HEK293 (cell line): ENCODE measurements at regions not wholly inside any gene's neighbourhood (a gene's known extent, or its start where the extent isn't known, plus 50 kb on each side); places are given as distances from the start of the nearest gene placed in this dataset.

Experiments used
- CTCF ChIA-PET: fragments of 350-600 bp; formaldehyde crosslinking; extraction: SDS; loops from one replicate; lab custom pipeline; 2021; ENCODE audit warnings: antibody characterized with exemption; lab: Yijun Ruan, JAX
- POLR2A ChIA-PET: fragments of 300-600 bp; formaldehyde crosslinking; extraction: SDS; loops from one replicate; lab custom pipeline; 2020; ENCODE audit warnings: antibody characterized with exemption, inconsistent platforms; lab: Yijun Ruan, JAX
- H3K27ac ChIP-seq: fragments of 200-500 bp; sonication (Bioruptor generic); 2 replicates; pipeline ENCODE4 v1.5.1; 2014; ENCODE audit warnings: low read depth, low read length, control low read depth, inconsistent platforms; ENCODE audit errors: extremely low read depth
- H3K36me3 ChIP-seq, 2 experiments: fragments of 200-500 bp in 1 of 2; sonication (Bioruptor generic) in 1 of 2; 1 replicate in 1 of 2; 2 replicates in 1 of 2; pipeline ENCODE4 v1.5.1; 2014 to 2017; ENCODE audit warnings: inconsistent platforms in 2 of 2, low read length in 2 of 2; ENCODE audit not compliant: control insufficient read depth in 2 of 2, insufficient read depth in 1 of 2
- H3K4me1 ChIP-seq: fragments of 200-500 bp; sonication (Bioruptor generic); 2 replicates; pipeline ENCODE4 v1.5.1; 2014; ENCODE audit warnings: mild to moderate bottlenecking, low read length, inconsistent platforms; ENCODE audit not compliant: control insufficient read depth, insufficient read depth
- H3K4me3 ChIP-seq: 2 replicates; pipeline ENCODE4 v1.5.1; 2011; ENCODE audit warnings: low read depth, mild to moderate bottlenecking, control low read depth, low read length, moderate library complexity
- H3K9me3 ChIP-seq: fragments of 200-500 bp; sonication (Bioruptor generic); 2 replicates; pipeline ENCODE4 v1.5.1; 2014; ENCODE audit warnings: low read depth, low read length, inconsistent platforms; ENCODE audit not compliant: control insufficient read depth, insufficient read depth
- SCRT2 ChIP-seq: fragments of 450-650 bp; formaldehyde crosslinking; IDR thresholded peaks from 2 replicates; pipeline ENCODE4 v1.5.1; 2016; ENCODE audit warnings: missing biosample characterization, missing genetic modification characterization
- ZFP37 ChIP-seq: fragments of 450-650 bp; formaldehyde crosslinking; IDR thresholded peaks from 2 replicates; pipeline ENCODE4 v1.5.1; 2016; ENCODE audit warnings: missing biosample characterization, missing genetic modification characterization
- ZNF146 ChIP-seq: fragments of 450-650 bp; formaldehyde crosslinking; IDR thresholded peaks from 2 replicates; pipeline ENCODE4 v1.5.1; 2016; ENCODE audit warnings: missing biosample characterization, missing genetic modification characterization
- ZNF174 ChIP-seq: fragments of 450-650 bp; formaldehyde crosslinking; IDR thresholded peaks from 2 replicates; pipeline ENCODE4 v1.5.0; 2017; ENCODE audit warnings: missing biosample characterization, mild to moderate bottlenecking, missing genetic modification characterization
- ZNF202 ChIP-seq: fragments of 450-650 bp; formaldehyde crosslinking; IDR thresholded peaks from 2 replicates; pipeline ENCODE4 v1.5.1; 2016; ENCODE audit warnings: missing biosample characterization, missing genetic modification characterization, borderline replicate concordance
- ZNF394 ChIP-seq: fragments of 450-650 bp; formaldehyde crosslinking; IDR thresholded peaks from 2 replicates; pipeline ENCODE4 v1.5.1; 2016; ENCODE audit warnings: missing biosample characterization, missing genetic modification characterization, mild to moderate bottlenecking, moderate library complexity, borderline replicate concordance
- ZNF426 ChIP-seq: fragments of 450-650 bp; formaldehyde crosslinking; IDR thresholded peaks from 2 replicates; pipeline ENCODE4 v1.5.1; 2017; ENCODE audit warnings: missing biosample characterization, missing genetic modification characterization, mild to moderate bottlenecking, inconsistent platforms, moderate library complexity
- ZNF529 ChIP-seq: fragments of 450-650 bp; formaldehyde crosslinking; IDR thresholded peaks from 2 replicates; pipeline ENCODE4 v1.5.1; 2017; ENCODE audit warnings: missing genetic modification characterization, missing biosample characterization; ENCODE audit not compliant: insufficient replicate concordance
- ZNF596 ChIP-seq: fragments of 450-650 bp; IDR thresholded peaks from 2 replicates; pipeline ENCODE4 v1.5.0; 2018; ENCODE audit warnings: missing biosample characterization, mild to moderate bottlenecking, missing genetic modification characterization, moderate library complexity
- ZNF658 ChIP-seq: fragments of 450-650 bp; formaldehyde crosslinking; IDR thresholded peaks from 2 replicates; pipeline ENCODE4; 2016; ENCODE audit warnings: missing biosample characterization, missing genetic modification characterization
- ZNF660 ChIP-seq: fragments of 450-650 bp; IDR thresholded peaks from 2 replicates; pipeline ENCODE4 v1.5.1; 2018; ENCODE audit warnings: missing biosample characterization, mild to moderate bottlenecking, missing genetic modification characterization
- ZNF677 ChIP-seq: fragments of 450-650 bp; IDR thresholded peaks from 2 replicates; pipeline ENCODE4 v1.5.0; 2018; ENCODE audit warnings: missing biosample characterization, mild to moderate bottlenecking, missing genetic modification characterization, moderate library complexity
- ZNF76 ChIP-seq: fragments of 450-650 bp; formaldehyde crosslinking; IDR thresholded peaks from 2 replicates; pipeline ENCODE4; 2016; ENCODE audit warnings: low read depth, missing biosample characterization, missing genetic modification characterization, borderline replicate concordance
- ZNF843 ChIP-seq: fragments of 450-650 bp; formaldehyde crosslinking; IDR thresholded peaks from 2 replicates; pipeline ENCODE4 v1.5.1; 2016; ENCODE audit warnings: missing biosample characterization, missing genetic modification characterization
- ZSCAN23 ChIP-seq: fragments of 450-650 bp; formaldehyde crosslinking; IDR thresholded peaks from 2 replicates; pipeline ENCODE4 v1.5.1; 2016; ENCODE audit warnings: missing biosample characterization, missing genetic modification characterization
- ZXDB ChIP-seq: fragments of 450-650 bp; formaldehyde crosslinking; IDR thresholded peaks from 2 replicates; pipeline ENCODE4 v1.5.1; 2016; ENCODE audit warnings: missing biosample characterization, missing genetic modification characterization
- TF ChIP-seq, protein P1 (sequence below): fragments of 450-650 bp; formaldehyde crosslinking; IDR thresholded peaks from 2 replicates; pipeline ENCODE4 v1.5.1; 2017; ENCODE audit warnings: missing biosample characterization, missing genetic modification characterization
- TF ChIP-seq, protein P2 (sequence below): fragments of 450-650 bp; formaldehyde crosslinking; IDR thresholded peaks from 2 replicates; pipeline ENCODE4 v1.5.1; 2016; ENCODE audit warnings: missing biosample characterization, missing genetic modification characterization
- TF ChIP-seq, protein P3 (sequence below): fragments of 450-650 bp; formaldehyde crosslinking; IDR thresholded peaks from 2 replicates; pipeline ENCODE4 v1.5.1; 2016; ENCODE audit warnings: missing biosample characterization, missing genetic modification characterization
- TF ChIP-seq, protein P4 (sequence below): fragments of 450-650 bp; formaldehyde crosslinking; IDR thresholded peaks from 2 replicates; pipeline ENCODE4 v1.5.1; 2016; ENCODE audit warnings: missing biosample characterization, missing genetic modification characterization, low read depth
- TF ChIP-seq, protein P5 (sequence below): fragments of 450-650 bp; formaldehyde crosslinking; IDR thresholded peaks from 2 replicates; pipeline ENCODE4 v1.5.1; 2016; ENCODE audit warnings: missing biosample characterization, missing genetic modification characterization, borderline replicate concordance

DNA sequence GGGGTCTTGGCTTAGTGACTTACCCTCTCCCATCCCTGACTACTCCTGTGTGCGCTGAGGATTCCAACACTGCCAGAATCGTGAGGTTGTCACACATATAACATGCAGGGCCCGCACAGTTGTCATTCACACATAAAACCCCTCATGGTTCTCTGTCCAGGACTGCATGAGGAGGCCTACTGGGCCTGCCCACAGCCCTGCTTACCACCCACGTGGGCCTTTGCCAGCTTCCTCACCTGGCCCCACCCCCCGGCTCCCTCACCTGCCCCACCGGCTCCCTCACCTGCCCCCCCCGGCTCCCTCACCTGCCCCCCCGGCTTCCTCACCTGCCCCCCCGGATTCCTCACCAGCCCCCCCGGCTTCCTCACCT lies 197.2 kb downstream of the TEX29 start:
- no peak for TF ChIP-seq ZNF677
- TF ChIP-seq ZNF146 (tag by site-specific recombination), result no peak
- TF ChIP-seq ZXDB (tag by site-specific recombination), result no peak
- TF ChIP-seq ZNF394 (tag by site-specific recombination), result no peak
- TF ChIP-seq, protein P1, sequence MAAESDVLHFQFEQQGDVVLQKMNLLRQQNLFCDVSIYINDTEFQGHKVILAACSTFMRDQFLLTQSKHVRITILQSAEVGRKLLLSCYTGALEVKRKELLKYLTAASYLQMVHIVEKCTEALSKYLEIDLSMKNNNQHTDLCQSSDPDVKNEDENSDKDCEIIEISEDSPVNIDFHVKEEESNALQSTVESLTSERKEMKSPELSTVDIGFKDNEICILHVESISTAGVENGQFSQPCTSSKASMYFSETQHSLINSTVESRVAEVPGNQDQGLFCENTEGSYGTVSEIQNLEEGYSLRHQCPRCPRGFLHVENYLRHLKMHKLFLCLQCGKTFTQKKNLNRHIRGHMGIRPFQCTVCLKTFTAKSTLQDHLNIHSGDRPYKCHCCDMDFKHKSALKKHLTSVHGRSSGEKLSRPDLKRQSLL (tag by site-specific recombination), result no peak
- TF ChIP-seq ZNF660 (tag by site-specific recombination), result no peak
- TF ChIP-seq ZNF76 (tag by site-specific recombination), result no peak
- no peak for TF ChIP-seq ZNF658
- TF ChIP-seq, protein P2, sequence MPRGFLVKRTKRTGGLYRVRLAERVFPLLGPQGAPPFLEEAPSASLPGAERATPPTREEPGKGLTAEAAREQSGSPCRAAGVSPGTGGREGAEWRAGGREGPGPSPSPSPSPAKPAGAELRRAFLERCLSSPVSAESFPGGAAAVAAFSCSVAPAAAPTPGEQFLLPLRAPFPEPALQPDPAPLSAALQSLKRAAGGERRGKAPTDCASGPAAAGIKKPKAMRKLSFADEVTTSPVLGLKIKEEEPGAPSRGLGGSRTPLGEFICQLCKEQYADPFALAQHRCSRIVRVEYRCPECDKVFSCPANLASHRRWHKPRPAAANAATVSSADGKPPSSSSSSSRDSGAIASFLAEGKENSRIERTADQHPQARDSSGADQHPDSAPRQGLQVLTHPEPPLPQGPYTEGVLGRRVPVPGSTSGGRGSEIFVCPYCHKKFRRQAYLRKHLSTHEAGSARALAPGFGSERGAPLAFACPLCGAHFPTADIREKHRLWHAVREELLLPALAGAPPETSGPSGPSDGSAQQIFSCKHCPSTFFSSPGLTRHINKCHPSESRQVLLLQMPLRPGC (tag by site-specific recombination), result no peak
- no peak for TF ChIP-seq ZSCAN23 (tag by site-specific recombination)
- TF ChIP-seq SCRT2, result no peak
- TF ChIP-seq ZFP37 (tag by site-specific recombination), result no peak
- no peak for TF ChIP-seq ZNF426 (tag by site-specific recombination)
- TF ChIP-seq ZNF596 (tag by site-specific recombination), result no peak
- TF ChIP-seq ZNF529, result no peak
- TF ChIP-seq ZNF202, result no peak
- no peak for TF ChIP-seq ZNF843
- CTCF ChIA-PET, result no interaction called here
- POLR2A ChIA-PET, result no interaction called here
- Histone ChIP-seq H3K9me3 (no peaks in the 10 kb centered on the region), H3K4me3 (no peak overlapping the region), H3K4me1 (no peaks in the 10 kb centered on the region), H3K36me3 (no peaks in the 10 kb centered on the region), H3K27ac (no peak overlapping the region)

DNA sequence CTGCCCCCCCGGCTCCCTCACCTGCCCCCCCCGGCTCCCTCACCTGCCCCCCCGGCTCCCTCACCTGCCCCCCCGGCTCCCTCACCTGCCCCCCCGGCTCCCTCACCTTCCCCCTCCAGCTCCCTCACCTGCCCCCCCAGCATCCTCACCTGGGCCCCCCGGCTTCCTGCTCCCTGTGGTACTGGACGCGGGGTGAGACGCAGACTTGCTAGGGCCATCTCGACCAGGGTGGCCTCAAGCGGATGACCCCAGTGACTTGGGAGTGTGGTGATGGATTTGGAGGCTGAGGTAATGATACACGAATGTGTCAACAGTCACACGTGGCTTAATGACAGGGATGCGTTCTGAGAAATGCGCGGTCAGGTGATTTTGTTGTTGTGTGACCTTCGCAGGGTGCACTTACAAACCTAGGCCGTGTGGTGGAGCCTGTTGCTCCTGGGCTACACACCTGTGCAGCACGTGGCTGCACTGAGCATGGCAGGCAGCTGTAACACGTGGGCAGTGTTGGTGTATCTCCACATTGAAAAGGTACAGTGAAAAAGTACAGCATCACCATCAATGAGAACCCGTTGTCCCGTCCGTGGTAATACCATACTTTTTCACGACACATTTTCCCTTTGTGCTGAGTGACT lies 197.8 kb downstream of the TEX29 start:
- H3K9me3 ChIP-seq, result no peaks in the 10 kb centered on the region
- POLR2A ChIA-PET, result no interaction called here
- H3K27ac ChIP-seq, result no peak overlapping the region
- no peak overlapping the region for H3K4me3 ChIP-seq
- no peak for TF ChIP-seq ZNF174 (tag by site-specific recombination)
- TF ChIP-seq, protein P3, sequence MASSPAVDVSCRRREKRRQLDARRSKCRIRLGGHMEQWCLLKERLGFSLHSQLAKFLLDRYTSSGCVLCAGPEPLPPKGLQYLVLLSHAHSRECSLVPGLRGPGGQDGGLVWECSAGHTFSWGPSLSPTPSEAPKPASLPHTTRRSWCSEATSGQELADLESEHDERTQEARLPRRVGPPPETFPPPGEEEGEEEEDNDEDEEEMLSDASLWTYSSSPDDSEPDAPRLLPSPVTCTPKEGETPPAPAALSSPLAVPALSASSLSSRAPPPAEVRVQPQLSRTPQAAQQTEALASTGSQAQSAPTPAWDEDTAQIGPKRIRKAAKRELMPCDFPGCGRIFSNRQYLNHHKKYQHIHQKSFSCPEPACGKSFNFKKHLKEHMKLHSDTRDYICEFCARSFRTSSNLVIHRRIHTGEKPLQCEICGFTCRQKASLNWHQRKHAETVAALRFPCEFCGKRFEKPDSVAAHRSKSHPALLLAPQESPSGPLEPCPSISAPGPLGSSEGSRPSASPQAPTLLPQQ (tag by site-specific recombination), result no peak
- TF ChIP-seq, protein P4, sequence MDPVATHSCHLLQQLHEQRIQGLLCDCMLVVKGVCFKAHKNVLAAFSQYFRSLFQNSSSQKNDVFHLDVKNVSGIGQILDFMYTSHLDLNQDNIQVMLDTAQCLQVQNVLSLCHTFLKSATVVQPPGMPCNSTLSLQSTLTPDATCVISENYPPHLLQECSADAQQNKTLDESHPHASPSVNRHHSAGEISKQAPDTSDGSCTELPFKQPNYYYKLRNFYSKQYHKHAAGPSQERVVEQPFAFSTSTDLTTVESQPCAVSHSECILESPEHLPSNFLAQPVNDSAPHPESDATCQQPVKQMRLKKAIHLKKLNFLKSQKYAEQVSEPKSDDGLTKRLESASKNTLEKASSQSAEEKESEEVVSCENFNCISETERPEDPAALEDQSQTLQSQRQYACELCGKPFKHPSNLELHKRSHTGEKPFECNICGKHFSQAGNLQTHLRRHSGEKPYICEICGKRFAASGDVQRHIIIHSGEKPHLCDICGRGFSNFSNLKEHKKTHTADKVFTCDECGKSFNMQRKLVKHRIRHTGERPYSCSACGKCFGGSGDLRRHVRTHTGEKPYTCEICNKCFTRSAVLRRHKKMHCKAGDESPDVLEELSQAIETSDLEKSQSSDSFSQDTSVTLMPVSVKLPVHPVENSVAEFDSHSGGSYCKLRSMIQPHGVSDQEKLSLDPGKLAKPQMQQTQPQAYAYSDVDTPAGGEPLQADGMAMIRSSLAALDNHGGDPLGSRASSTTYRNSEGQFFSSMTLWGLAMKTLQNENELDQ (tag by site-specific recombination), result no peak
- TF ChIP-seq SCRT2, result peak; percentile 48; the same call in 1 of the 2 replicates
- TF ChIP-seq, protein P5, sequence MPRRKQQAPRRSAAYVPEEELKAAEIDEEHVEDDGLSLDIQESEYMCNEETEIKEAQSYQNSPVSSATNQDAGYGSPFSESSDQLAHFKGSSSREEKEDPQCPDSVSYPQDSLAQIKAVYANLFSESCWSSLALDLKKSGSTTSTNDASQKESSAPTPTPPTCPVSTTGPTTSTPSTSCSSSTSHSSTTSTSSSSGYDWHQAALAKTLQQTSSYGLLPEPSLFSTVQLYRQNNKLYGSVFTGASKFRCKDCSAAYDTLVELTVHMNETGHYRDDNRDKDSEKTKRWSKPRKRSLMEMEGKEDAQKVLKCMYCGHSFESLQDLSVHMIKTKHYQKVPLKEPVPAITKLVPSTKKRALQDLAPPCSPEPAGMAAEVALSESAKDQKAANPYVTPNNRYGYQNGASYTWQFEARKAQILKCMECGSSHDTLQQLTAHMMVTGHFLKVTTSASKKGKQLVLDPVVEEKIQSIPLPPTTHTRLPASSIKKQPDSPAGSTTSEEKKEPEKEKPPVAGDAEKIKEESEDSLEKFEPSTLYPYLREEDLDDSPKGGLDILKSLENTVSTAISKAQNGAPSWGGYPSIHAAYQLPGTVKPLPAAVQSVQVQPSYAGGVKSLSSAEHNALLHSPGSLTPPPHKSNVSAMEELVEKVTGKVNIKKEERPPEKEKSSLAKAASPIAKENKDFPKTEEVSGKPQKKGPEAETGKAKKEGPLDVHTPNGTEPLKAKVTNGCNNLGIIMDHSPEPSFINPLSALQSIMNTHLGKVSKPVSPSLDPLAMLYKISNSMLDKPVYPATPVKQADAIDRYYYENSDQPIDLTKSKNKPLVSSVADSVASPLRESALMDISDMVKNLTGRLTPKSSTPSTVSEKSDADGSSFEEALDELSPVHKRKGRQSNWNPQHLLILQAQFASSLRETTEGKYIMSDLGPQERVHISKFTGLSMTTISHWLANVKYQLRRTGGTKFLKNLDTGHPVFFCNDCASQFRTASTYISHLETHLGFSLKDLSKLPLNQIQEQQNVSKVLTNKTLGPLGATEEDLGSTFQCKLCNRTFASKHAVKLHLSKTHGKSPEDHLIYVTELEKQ (tag by site-specific recombination), result no peak
- no peaks in the 10 kb centered on the region for H3K4me1 ChIP-seq
- no peaks in the 10 kb centered on the region for H3K36me3 ChIP-seq
- CTCF ChIA-PET, result interaction anchor here (0.5 kb wide), 1 partner anchor 570 kb away, joined by 4 read pairs; no protein-coding TSS in a partner anchor
